ENCODE measurements at regions not wholly inside any gene's neighbourhood (a gene's known extent, or its start where the extent isn't known, plus 50 kb on each side); places are given as distances from the start of the nearest gene placed in this dataset.
A peak's percentile ranks its signal among the peaks of the same experiment; 100 is the strongest.
"Not testable (repeated sequence)": the region's sequence is repeated elsewhere in the genome, so short reads cannot be mapped to it uniquely, and the experiment has no call there.

GRCh38 chr10:22079921-22080320 lies 76.4 kb upstream of the DNAJC1 start:
- not testable (repeated sequence) for DNase-seq (ENCODE audit: low read depth)

- DNase-seq (ENCODE audit: low read depth): no peak
Observed at GRCh38 chr10:22071332-22071731, 67.8 kb upstream of the DNAJC1 start.

- no peak for DNase-seq (ENCODE audit: low read depth)
Observed at GRCh38 chr10:22067091-22067490, 63.6 kb upstream of the DNAJC1 start.

GRCh38 chr10:22060984-22061383 lies 57.5 kb upstream of the DNAJC1 start:
- not testable (repeated sequence) for DNase-seq (ENCODE audit: low read depth)

- no peak for DNase-seq (ENCODE audit: low read depth)
Observed at GRCh38 chr10:22058201-22058600, 54.7 kb upstream of the DNAJC1 start.

GRCh38 chr10:22054961-22055360 lies 51.4 kb upstream of the DNAJC1 start:
- DNase-seq (ENCODE audit: low read depth): peak; percentile 36
